Left forelimb (tissue), 1 donor: ENCODE measurements at regions not wholly inside any gene's neighbourhood (a gene's known extent, or its start where the extent isn't known, plus 50 kb on each side); places are given as distances from the start of the nearest gene placed in this dataset.

Experiments
- DNase-seq: peaks from one replicate; pipeline ENCODE4 v3.0.0-alpha.2; 2018; ENCODE audit warnings: low spot score

DNA sequence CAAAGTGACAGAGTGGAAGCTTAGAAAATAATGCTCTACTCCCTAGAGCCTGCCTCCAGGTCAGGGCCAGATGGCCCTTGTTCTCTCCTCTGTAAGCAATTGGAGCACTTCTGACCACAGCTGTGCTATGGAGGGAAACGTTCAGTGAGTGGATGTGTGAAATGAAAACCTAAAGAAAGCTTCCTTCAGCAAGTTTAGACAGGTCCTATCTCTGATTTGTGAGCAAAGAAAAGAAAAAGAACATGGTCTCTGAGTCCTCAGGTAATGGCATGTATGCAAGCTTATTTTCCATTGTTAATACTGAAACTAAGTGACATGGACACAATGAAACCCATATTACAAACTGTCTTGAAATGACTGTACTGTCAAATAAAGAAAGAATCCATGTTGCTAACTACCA, 1486.8 kb downstream of the EFNB2 start:
- no peak for DNase-seq

DNA sequence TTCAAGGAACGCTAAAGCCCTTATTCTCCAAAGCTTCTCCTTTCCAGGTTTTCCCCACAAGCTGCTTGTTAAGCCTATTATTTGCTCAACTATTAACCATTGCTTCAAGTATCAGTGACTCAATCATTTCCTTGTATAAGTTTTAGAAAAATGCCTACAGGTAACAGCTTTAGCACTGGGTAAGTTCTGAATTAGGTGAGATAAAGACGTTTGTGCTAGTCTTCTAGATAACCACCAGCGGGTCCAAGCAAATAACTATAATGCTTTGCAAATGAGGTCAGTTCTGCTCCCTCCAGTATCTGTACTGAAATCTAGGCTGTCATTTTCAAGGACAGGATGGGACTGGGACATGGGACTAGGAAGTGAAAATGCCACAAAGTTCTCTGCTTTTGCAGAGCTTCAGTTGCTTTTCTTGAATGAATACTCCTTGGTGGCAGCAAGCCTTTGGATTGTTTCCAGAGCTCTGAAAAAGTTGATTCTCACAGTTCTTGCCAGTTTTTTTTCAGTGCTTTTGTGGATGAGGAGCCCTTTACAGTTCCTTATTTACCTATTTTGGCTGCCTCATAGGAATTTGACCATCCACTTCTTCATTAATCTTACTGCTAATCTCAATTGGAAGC, 1487.7 kb downstream of the EFNB2 start:
- no peak for DNase-seq

DNA sequence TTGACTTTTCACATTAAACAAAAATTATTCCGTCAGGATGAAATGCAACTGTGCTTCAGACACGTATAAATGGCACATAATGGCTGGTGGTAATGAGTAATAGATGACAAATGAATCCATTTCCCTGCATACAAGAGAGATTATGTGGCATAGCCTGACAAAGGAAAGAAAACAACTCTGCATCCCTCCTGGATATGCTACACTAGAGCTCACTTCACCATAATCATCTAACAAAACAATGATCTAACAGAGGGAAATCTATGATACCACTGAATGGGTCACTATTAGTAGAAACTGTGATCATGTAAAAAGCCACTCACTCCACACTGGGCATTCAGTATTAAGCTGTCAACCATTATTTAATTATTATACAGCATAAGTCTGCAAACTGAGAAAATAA, 1498.4 kb downstream of the EFNB2 start:
- DNase-seq: no peak

DNA sequence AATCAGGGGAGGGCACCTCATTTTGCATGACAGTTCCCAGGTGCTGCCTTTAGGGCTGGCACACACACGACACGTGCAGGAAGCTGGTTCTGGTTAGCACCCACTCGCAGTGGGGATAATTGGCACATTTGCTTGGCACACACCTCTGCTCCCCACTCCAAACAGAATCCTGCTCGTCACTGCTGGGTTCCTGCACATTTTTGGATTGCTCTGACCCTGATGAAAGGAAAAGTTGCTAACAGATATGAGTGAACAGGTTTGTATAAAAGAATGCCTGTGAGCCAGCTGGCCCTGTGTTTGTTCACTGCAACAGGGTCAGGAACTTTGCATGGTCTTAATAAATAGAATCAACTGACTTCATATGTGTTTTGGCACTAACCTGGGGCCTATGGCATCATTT, 1500.4 kb downstream of the EFNB2 start:
- DNase-seq: no peak

DNA sequence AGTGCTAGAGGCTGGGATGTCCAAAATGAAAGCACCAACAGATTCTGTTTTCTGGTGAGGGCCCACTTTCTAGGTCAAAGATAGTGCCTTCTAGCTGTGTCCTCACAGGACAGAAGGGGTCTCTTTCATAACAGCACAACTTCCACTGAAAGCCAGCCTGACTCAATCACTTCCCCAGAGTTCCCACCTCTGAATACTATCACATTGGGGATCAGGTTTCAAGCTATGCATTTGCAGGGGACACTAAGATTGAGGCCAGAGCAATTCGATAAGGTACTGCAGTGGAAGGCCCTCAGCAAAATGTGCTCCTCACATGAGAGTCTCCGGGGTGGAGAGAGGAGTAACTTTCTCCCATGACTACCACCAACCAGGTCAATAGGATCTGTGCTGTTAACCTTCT, 1501.5 kb downstream of the EFNB2 start:
- DNase-seq: no peak

DNA sequence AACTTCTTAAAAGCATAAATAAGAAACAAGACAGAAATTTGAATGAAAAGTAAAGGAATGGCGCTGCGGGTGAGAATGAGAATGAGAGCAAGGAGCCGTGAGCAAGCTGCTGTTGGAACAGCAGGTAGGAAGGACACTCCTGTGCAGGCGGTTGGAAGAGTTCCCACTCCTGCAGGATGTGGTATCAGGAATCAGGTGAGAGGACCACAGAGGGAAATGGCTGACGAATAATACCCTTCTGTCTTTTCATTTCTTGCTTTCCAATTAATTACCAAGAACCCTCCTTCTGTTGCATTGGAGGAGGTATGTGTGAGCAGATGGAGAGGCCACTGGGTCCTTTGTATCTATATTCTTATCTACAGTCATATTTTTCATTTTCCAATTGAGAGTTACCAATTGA, 1504.2 kb downstream of the EFNB2 start:
- DNase-seq: no peak

DNA sequence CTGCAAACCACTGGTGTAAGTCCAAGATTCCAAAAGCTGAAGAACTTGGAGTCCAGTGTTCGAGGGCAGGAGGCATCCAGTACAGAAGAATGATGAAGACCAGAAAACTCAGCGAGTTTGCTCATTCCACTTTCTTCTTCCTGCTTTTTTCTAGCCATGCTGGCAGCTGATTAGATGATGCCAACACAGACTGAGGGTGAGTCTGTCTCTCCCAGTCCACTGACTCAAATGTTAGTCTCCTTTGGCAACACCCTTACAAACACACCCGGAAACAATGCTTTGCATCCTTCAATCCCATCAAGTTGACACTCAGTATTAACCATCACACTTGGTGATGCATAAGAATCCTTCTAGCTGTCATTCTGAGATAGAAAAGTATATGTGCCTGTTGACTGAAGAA, 1504.6 kb downstream of the EFNB2 start:
- DNase-seq: no peak

DNA sequence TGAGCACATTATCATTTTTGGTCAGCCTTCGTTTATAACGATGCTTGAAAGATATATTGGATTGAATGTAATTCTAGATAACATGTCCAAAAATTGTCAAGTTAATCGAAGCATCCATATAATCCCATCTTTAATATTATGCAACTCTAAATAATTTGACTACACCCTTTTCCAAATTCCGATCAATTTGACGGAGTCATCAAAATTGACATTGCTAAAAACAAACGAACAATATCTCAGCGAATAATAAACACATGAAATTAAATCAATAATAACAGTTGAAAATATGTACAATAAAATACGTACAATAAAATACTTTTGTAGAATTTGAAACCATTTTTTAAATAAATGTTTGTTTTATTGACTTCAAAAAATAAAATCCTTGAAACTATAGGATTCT, 1516.4 kb downstream of the EFNB2 start:
- DNase-seq: no peak

DNA sequence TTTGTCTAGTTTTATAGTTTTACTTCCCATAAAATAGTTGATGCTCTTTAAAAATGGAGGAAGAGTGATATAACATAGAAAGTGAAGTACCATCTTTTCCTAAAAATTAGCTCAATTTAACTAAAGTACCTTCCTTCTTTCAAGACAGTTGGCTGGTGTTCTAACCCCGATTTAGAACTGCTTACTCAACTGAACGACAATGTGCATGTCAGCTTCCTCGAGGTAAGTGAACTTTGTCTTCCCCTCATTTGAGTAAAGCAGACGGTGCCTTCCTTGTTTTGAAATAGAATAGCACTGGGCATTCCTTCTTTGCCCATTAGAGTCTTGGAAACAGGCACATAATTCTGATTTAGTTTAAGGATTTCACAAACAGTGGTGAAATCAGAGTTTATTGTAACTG, 1519.2 kb downstream of the EFNB2 start:
- DNase-seq: no peak

DNA sequence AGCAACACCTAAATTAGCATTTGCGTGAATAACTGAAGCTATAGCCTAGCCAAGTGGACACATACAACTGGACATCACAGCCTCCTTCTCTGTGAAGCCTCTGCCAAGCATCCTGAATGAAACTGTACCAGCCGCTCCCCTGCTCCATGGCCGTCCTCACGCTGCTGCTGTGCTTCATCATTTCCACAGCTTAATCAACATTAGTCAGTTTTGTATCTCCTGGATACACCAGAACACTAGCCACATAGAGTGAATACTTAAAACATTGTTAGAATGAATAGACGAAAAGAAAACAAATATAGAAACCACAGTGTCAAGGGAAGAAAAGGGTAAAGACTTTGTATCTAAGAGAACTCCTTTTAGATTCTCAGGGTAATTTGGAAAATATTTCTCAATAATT, 1526.9 kb downstream of the EFNB2 start:
- no peak for DNase-seq

DNA sequence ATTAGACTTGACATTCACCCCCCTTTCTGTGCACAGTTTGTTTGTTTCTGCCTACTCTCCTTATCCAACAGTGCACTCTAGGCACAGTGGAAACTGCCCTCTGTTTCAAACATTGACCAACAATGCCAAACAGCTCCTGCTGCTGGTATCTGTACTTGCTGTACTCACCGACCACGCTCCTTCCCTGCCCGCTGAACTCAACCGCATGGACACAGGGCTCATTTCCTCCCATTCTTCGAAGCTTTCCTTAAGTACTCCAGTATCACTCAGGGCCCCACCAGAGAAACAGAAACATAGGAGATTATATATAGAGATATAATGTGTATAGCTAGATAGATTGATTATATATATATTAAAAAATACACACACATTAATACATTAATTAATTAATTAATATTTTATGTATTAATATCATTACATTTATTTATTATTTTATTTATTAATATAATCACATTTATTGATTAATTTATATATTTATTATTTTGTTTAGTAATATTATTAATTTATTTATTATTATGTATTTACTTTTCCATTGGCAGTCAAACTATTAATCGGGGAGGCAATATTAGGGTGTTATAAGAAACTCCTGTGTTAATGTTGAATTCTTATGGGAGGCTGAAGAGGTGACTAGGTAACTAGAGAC, 1528.2 kb downstream of the EFNB2 start:
- no peak for DNase-seq

DNA sequence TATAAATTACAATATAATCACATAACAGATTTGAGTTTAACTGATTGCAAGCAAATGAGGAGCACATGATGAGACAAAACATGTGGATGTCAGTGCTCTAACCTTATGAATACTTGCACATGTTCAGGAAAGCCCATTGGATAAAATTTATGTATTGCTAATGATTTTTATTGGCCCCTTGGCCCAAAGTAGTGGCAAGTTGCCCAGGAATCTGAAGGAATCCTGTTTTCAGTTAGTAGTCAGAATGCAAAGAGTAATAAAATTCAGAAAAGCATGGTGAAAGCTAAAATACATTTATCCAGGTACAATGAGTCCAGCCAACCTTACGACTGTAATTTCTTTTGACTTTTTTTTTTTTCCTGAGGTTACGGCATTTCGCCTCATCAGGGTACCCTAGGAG, 1539.4 kb downstream of the EFNB2 start:
- DNase-seq: no peak

DNA sequence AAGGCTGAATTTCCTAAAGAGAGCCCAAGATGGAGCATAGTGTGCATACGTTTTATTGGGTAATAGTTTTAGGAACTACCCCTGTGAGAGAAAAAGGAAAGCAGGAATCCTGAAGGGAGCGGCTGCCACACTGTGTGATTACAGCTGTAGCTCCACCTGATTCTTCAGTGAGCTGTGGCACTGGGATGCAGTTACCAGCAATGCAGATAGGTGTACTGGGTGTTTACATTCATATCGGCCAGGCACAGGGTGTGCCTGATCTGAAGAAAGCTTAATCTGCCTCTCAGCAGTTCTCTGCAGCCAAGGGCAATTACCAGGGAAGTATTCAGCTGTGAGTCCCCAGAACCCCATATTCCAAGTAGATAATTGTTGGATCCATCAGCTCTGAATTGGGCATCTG, 1541.8 kb downstream of the EFNB2 start:
- DNase-seq: no peak

DNA sequence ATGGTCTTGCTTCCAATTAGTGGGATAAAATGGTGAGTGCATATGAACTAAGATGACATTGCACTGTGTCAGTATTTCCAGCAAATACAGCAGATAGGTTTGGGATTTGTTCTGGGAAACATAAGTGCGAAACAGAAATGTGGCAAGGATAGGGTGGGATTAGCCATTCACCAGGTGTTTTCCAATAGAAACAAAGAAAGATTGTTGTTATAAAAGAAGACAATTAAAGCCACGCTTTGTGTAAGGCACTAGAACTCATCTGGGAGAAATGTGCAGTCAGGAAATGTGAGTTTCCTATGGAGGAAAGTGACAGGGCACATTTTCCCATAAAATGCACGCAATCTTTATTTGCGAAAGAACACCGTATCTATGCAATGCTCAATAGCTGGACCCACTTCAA, 1547.8 kb downstream of the EFNB2 start:
- no peak for DNase-seq

DNA sequence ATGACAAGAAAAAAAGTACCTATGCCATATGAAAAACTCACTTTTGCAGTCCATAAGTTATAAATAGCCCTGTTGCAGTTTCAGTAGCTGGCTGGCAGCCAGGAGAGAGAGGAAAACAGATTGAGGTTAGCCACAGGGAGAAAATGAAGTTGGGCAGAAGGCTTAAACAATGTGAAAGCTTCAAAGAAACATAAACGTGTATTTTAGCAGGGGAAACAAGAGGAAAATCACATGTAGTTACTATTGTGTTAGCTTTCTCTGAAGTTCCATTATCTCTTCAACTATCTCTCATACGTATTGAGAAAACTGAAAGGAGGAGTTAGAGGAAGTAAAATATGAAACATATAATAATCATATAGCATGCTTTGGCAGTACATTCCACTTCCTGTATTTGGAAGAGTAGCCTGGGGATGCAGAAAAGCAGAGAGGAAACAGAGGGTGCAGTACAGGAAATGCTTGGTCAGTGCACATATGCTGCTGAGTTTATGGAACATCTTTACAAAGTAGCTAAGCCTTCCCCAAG, 1551.1 kb downstream of the EFNB2 start:
- no peak for DNase-seq

DNA sequence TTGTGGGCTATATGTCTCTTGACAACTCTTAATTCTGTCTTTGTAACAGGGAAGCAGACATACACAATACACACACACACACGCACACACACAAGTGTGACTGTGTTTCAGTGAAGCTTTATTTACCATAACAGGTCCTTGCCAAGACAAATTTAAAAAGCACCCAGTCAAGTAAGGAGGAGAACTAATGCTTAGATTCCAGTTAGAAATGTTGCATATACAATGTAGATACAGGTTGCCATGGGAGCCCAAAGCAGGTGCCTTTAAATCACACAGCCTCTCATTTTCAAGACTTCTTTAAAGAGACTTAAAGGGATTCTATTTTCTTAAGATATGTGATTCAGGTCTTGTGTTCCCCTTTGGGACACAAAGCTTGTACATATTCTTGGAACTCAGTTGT, 1551.9 kb downstream of the EFNB2 start:
- no peak for DNase-seq

DNA sequence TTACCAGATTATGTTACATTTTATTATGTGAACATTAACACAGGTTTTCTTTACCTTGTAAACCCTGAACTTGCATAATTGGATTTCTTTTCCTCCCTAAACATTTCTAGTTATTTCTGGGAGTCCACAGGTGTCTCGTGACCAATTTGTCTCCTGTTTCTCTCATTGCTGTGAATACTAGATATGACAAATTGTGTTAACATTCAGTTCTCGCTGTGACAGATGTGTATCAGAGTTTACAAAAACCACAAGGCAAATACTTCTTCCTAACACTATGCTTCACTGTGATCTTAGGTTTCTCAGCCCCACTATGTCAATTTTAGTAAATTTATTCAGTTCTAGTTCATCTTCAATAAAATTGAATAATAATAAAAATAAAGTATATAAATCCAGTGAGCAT, 1554.9 kb downstream of the EFNB2 start:
- DNase-seq: no peak

DNA sequence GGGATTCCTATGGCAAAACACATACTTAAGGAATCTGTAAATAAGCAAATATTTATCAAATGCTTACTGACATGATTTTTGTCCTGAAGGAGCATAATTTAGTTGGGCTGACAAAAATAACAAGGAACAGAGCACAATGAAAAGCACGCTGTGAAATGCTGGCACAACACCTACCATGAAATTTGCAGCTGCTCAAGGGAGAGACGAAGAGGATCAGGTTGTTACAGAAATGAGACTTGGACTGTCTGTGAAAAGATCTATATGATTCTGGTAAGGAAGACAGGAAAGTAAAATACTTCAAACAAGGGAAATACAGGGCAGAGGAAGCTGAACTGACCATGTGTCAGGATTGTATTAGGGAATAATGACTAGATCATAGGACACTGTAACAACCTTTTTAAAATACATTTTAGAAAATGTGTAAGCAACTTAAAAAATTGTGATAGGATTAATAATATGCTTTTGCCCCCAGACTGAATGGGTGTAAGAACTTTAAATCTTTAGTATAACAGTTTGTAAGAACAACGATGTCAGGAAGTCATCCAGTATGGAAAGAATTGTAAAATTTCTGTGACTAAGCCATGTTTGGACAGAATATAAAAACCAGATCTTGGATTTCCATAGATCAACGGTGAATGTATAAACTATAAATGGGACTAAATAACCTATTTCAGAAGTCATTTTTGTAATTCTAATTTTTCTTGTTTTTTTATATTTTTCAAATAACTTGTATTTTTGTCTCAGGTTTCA, 1556.0 kb downstream of the EFNB2 start:
- DNase-seq: no peak

DNA sequence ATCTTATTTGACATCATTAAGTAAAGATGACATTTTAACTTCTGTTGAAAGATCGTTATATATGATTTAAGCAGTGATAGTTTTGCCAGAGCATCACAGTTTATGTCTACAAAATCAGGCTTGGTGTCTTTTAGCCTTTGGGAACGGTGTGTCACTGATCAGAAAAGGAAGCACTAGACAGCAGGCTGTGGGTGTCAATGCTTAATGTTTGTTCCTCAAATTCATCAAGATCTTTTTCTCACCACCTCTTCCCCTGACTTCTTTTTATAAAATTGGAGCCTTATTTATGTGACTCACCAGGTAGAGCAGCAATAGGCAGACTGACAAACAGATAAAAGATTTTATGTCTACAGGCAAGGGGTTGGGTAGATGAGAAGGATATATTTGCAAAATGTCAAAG, 1558.5 kb downstream of the EFNB2 start:
- no peak for DNase-seq

DNA sequence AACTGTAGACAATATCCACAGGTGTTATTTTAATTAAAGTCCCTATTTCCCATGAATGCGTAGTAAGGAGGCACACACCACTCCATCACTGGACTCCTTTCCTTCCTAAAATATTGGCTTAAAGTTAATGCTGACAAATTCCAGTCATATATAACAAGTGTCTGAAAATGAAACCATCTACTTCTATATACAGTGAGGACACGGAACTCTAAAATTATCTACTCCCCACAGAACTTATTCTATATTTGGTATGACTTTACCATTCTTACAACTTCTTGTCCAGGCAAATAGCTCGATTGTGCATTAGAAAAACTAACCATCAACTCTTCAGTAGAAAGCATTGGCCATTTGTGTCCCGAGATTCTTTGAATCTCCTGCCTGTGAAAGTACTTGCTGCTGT, 1560.2 kb downstream of the EFNB2 start:
- no peak for DNase-seq

DNA sequence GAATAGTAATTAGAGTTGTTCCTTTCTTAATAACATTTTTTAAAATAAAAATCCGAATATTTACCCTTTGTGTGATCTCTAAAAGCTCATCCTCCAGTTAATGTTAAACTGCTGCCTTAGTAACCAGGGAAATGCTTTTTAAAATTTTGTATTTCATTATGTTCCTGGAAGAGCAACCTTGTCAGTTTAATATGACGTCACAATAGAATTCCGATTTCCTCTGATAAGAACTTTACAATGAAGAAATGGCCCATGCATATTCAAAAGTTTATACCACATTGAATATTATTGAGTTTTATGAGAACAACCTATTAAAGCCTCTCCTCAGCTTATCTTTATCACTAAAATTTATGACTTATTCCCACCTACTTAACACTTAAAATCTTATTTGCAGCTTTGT, 1566.6 kb downstream of the EFNB2 start:
- no peak for DNase-seq

DNA sequence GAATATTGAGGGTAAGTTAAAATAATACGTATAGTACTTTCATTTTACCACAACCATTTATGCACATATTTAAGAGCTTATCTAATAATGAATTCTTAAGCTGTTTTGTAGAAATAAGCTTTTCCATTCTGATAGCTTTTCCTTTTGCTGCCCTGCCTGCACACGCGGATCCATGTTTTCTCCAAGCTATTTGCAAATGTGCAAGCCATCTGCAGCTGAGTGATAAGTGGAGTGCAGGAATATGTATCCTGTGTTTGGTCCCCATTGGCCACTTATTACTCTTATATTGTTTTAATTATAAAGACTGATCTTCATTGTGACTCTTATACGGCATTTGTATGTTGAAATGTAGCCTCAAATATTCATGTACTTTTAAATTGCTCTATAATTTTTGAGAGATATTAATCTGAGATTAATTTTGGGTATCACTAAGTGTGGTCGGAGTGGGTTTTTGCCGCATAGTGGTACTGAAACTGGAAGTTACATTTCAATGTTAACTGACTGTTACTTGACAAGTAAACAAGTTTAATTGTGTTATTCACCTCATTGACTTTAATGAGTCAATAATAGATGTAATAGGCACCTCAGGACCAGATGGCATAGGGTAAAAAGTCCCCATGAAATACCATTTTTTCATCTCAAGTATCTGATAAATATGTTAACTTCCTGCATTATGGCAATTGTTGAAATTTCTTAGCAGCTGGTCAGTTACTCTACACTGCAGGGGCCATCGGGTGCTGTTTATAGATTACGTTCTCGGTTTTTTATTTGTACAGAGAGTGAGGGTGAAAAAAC, 1567.4 kb downstream of the EFNB2 start:
- no peak for DNase-seq

DNA sequence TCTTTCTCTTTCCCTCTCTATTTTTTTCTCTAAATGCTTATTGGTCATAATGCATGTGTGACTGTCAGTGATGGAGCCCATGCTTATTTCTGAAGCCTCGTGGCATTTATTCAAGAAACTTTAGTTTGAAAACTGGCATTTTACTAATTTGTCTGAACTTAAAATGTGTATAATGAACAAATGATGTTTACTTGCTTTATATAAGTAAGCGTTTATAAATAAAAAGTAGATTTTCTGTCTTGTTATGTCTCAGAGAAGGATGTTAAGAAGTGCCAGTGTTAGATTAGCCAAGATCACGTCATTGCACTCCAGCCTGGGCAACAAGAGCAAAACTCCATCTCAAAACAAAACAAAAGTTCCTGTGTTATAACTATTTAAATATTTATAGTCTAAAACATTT, 1568.1 kb downstream of the EFNB2 start:
- DNase-seq: no peak
